H9 (cell line): ENCODE measurements at regions not wholly inside any gene's neighbourhood (a gene's known extent, or its start where the extent isn't known, plus 50 kb on each side); places are given as distances from the start of the nearest gene placed in this dataset.

ENCODE experiments used
- DNase-seq: peaks from one replicate; pipeline ENCODE4 v3.0.0-alpha.2; 2017
- H2AFZ ChIP-seq: one replicate; pipeline ENCODE4 v1.6.1; 2013; ENCODE audit warnings: mild to moderate bottlenecking, low read length, control low read depth, moderate library complexity
- H2AK5ac ChIP-seq: 2 replicates; pipeline ENCODE4 v1.6.1; 2013; ENCODE audit warnings: low read length, control low read depth, mixed read lengths; ENCODE audit not compliant: insufficient read length
- H2BK120ac ChIP-seq: one replicate; pipeline ENCODE4 v1.6.1; 2013; ENCODE audit warnings: low read depth, mild to moderate bottlenecking, low read length, control low read depth, inconsistent platforms; ENCODE audit not compliant: poor library complexity, severe bottlenecking
- H2BK12ac ChIP-seq: 2 replicates; pipeline ENCODE4 v1.6.1; 2013; ENCODE audit warnings: low read length, control low read depth, mixed read lengths, low read depth; ENCODE audit not compliant: insufficient read length
- H2BK15ac ChIP-seq: 2 replicates; pipeline ENCODE4 v1.6.1; 2013; ENCODE audit warnings: low read depth, low read length, control low read depth
- H2BK20ac ChIP-seq: one replicate; pipeline ENCODE4 v1.6.1; 2013; ENCODE audit warnings: low read depth, mild to moderate bottlenecking, low read length, control low read depth, inconsistent platforms; ENCODE audit not compliant: poor library complexity, severe bottlenecking
- H2BK5ac ChIP-seq: 2 replicates; pipeline ENCODE4 v1.6.1; 2013; ENCODE audit warnings: low read length, control low read depth, mixed read lengths; ENCODE audit not compliant: insufficient read length
- H3K14ac ChIP-seq: 2 replicates; pipeline ENCODE4 v1.6.1; 2013; ENCODE audit warnings: low read length, control low read depth; ENCODE audit not compliant: insufficient read depth
- H3K18ac ChIP-seq: 2 replicates; pipeline ENCODE4 v1.6.1; 2013; ENCODE audit warnings: low read depth, mild to moderate bottlenecking, mixed read lengths, low read length, control low read depth; ENCODE audit not compliant: insufficient read length
- H3K23ac ChIP-seq: 2 replicates; pipeline ENCODE4 v1.6.1; 2013; ENCODE audit warnings: low read length, control low read depth, mixed read lengths, low read depth; ENCODE audit not compliant: insufficient read length
- H3K23me2 ChIP-seq: 2 replicates; pipeline ENCODE4 v1.6.1; 2013; ENCODE audit warnings: low read depth, mild to moderate bottlenecking, mixed read lengths, low read length, control low read depth; ENCODE audit not compliant: insufficient read length, poor library complexity, severe bottlenecking
- H3K27ac ChIP-seq: 2 replicates; pipeline ENCODE4 v1.5.1; 2013; ENCODE audit warnings: low read length, control low read depth, mixed read lengths, low read depth; ENCODE audit not compliant: insufficient read length
- H3K27me3 ChIP-seq: 2 replicates; pipeline ENCODE4 v1.6.1; 2013; ENCODE audit warnings: low read length, control low read depth, inconsistent platforms; ENCODE audit not compliant: insufficient read depth
- H3K4ac ChIP-seq: 2 replicates; pipeline ENCODE4 v1.6.1; 2013; ENCODE audit warnings: low read depth, mild to moderate bottlenecking, control low read depth, inconsistent platforms, low read length, moderate library complexity
- H3K4me1 ChIP-seq: 2 replicates; pipeline ENCODE4 v1.6.1; 2013; ENCODE audit warnings: low read length, control low read depth, inconsistent platforms; ENCODE audit not compliant: insufficient read depth
- H3K4me2 ChIP-seq: 2 replicates; pipeline ENCODE4 v1.6.1; 2013; ENCODE audit warnings: low read length, control low read depth, mixed read lengths; ENCODE audit not compliant: insufficient read length, insufficient read depth
- H3K56ac ChIP-seq: 2 replicates; pipeline ENCODE4 v1.6.1; 2013; ENCODE audit warnings: low read depth, mild to moderate bottlenecking, mixed read lengths, low read length, control low read depth; ENCODE audit not compliant: insufficient read length
- H3K79me1 ChIP-seq: 2 replicates; pipeline ENCODE4 v1.6.1; 2013; ENCODE audit warnings: low read depth, mild to moderate bottlenecking, moderate library complexity, low read length, control low read depth, inconsistent platforms; ENCODE audit not compliant: insufficient read depth, poor library complexity, severe bottlenecking
- H3K79me2 ChIP-seq: 2 replicates; pipeline ENCODE4 v1.6.1; 2013; ENCODE audit warnings: low read length, control low read depth, inconsistent platforms; ENCODE audit not compliant: insufficient read depth
- H3K9ac ChIP-seq: 2 replicates; pipeline ENCODE4 v1.6.1; 2013; ENCODE audit warnings: low read length, control low read depth, mixed read lengths; ENCODE audit not compliant: insufficient read length; ENCODE audit errors: extremely low read depth
- H3K9me3 ChIP-seq: one replicate; pipeline ENCODE4 v1.6.1; 2013; ENCODE audit warnings: low read depth, low read length, inconsistent platforms; ENCODE audit not compliant: control insufficient read depth
- H3T11ph ChIP-seq: one replicate; pipeline ENCODE4 v1.6.1; 2013; ENCODE audit warnings: mild to moderate bottlenecking, low read length, control low read depth, inconsistent platforms
- H4K20me1 ChIP-seq: one replicate; pipeline ENCODE4 v1.6.1; 2013; ENCODE audit not compliant: control insufficient read depth, insufficient read length, insufficient read depth
- H4K5ac ChIP-seq: 2 replicates; pipeline ENCODE4 v1.6.1; 2013; ENCODE audit warnings: low read depth, mild to moderate bottlenecking, mixed read lengths, low read length, control low read depth; ENCODE audit not compliant: insufficient read length
- H4K8ac ChIP-seq: replicated peaks from 2 replicates; pipeline ENCODE4 v1.6.1; 2013; ENCODE audit warnings: low read length, control low read depth, mixed read lengths, low read depth; ENCODE audit not compliant: insufficient read length
- H4K91ac ChIP-seq: 2 replicates; pipeline ENCODE4 v1.6.1; 2013; ENCODE audit warnings: low read depth, mild to moderate bottlenecking, moderate library complexity, mixed read lengths, low read length, control low read depth; ENCODE audit not compliant: insufficient read length
- H3K27ac Mint-ChIP-seq, 3 experiments: 2 replicates in 2 of 3; 3 replicates in 1 of 3; pipeline ENCODE4 v1.8.0; 2020 to 2021; ENCODE audit warnings: mixed read lengths in 3 of 3, mild to moderate bottlenecking in 1 of 3, moderate library complexity in 1 of 3
- H3K27me3 Mint-ChIP-seq: 2 replicates; pipeline ENCODE4 v1.8.0; 2021; ENCODE audit warnings: low read depth, mild to moderate bottlenecking, moderate library complexity, mixed read lengths
- H3K36me3 Mint-ChIP-seq, 3 experiments: 2 replicates in 2 of 3; 3 replicates in 1 of 3; pipeline ENCODE4 v1.8.0; 2020 to 2021; ENCODE audit warnings: low read depth in 3 of 3, mixed read lengths in 3 of 3; ENCODE audit not compliant: insufficient read depth in 1 of 3
- H3K4me1 Mint-ChIP-seq, 2 experiments: 2 replicates each; pipeline ENCODE4 v1.8.0; 2020; ENCODE audit warnings: mixed read lengths in 2 of 2
- H3K4me3 Mint-ChIP-seq, 2 experiments: 2 replicates in 1 of 2; 3 replicates in 1 of 2; pipeline ENCODE4 v1.8.0; 2020 to 2021; ENCODE audit warnings: mild to moderate bottlenecking in 2 of 2, mixed read lengths in 2 of 2, moderate library complexity in 1 of 2
- H3K9me3 Mint-ChIP-seq, 2 experiments: 2 replicates in 1 of 2; 3 replicates in 1 of 2; pipeline ENCODE4 v1.8.0; 2020; ENCODE audit warnings: mild to moderate bottlenecking in 2 of 2, mixed read lengths in 2 of 2, moderate library complexity in 1 of 2
- WGBS: extraction: QIAGEN DNeasy Blood & Tissue Kit; methylation state at CpG from one replicate; pipeline ENCODE4 v1.1.7; 2013; ENCODE audit warnings: missing lambda C conversion rate, low lambda C conversion rate, mixed read lengths; ENCODE audit not compliant: insufficient read length; ENCODE audit errors: extremely low coverage; 5-methylcytosine and 5-hydroxymethylcytosine counted together
- TF ChIP-seq, protein P1 (sequence below): fragments of 200-600 bp; sonication (generic); conservative IDR thresholded peaks from 3 replicates; pipeline ENCODE4 v1.8.0; 2021; ENCODE audit warnings: antibody characterized with exemption, mild to moderate bottlenecking

DNA sequence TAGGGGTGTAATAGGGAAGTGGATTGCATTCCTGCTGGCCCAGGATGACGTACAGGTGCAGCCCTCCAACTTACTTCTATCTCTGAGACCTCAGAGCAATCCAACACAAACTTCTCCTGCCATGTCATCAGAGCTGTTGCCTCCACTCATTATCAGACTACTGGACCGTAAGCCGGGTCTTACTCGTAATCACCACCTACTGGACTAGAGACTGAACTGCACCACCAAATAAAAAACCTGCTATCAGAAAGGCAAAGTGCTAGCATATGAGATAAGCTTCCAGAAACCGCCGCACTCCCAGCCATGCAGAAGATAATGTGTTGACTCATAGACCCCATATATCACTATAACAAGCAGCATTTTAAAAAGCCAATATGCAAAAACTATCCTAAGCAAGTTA, 102.0 kb downstream of the SLITRK1 start:
- no peak overlapping the region for H4K91ac ChIP-seq
- no peak overlapping the region for H2BK120ac ChIP-seq
- H4K5ac ChIP-seq = no peak overlapping the region
- H2BK5ac ChIP-seq = no peak overlapping the region
- TF ChIP-seq, protein P1, sequence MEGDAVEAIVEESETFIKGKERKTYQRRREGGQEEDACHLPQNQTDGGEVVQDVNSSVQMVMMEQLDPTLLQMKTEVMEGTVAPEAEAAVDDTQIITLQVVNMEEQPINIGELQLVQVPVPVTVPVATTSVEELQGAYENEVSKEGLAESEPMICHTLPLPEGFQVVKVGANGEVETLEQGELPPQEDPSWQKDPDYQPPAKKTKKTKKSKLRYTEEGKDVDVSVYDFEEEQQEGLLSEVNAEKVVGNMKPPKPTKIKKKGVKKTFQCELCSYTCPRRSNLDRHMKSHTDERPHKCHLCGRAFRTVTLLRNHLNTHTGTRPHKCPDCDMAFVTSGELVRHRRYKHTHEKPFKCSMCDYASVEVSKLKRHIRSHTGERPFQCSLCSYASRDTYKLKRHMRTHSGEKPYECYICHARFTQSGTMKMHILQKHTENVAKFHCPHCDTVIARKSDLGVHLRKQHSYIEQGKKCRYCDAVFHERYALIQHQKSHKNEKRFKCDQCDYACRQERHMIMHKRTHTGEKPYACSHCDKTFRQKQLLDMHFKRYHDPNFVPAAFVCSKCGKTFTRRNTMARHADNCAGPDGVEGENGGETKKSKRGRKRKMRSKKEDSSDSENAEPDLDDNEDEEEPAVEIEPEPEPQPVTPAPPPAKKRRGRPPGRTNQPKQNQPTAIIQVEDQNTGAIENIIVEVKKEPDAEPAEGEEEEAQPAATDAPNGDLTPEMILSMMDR = peak; percentile 70
- H3K79me2 ChIP-seq = no peaks in the 10 kb centered on the region
- DNase-seq = peak; percentile 56
- no peak overlapping the region for H2AK5ac ChIP-seq
- Mint-ChIP-seq H3K36me3 (no peaks in the 10 kb centered on the region; a peak in 1 of 7 replicates), H3K4me1 (no peaks in the 10 kb centered on the region), H3K9me3 (peaks cover 0 to 3% of the 10 kb centered on the region in 2 experiments; a peak in 2 of 5 replicates), H3K4me3 (no peak overlapping the region), H3K27me3 (no peaks in the 10 kb centered on the region), H3K27ac (no peak overlapping the region)
- no peaks in the 10 kb centered on the region for H4K20me1 ChIP-seq
- no peaks in the 10 kb centered on the region for H3K27me3 ChIP-seq
- no peak overlapping the region for H4K8ac ChIP-seq
- no peak overlapping the region for H3K23ac ChIP-seq
- no peak overlapping the region for H3K56ac ChIP-seq
- no peak overlapping the region for H2BK20ac ChIP-seq
- H2BK12ac ChIP-seq = no peak overlapping the region
- no peak overlapping the region for H3K27ac ChIP-seq
- H2BK15ac ChIP-seq = no peak overlapping the region
- no peaks in the 10 kb centered on the region for H3K4me1 ChIP-seq
- H3K4me2 ChIP-seq = no peak overlapping the region
- H3K9ac ChIP-seq = no peak overlapping the region
- H3K18ac ChIP-seq = no peak overlapping the region
- no CpG with 5 or more reads among the region's 6 CpGs for WGBS
- H3K14ac ChIP-seq = no peak overlapping the region
- no peak overlapping the region for H2AFZ ChIP-seq
- no peaks in the 10 kb centered on the region for H3K9me3 ChIP-seq
- no peaks in the 10 kb centered on the region for H3K79me1 ChIP-seq
- no peaks in the 10 kb centered on the region for H3K23me2 ChIP-seq
- no peak overlapping the region for H3T11ph ChIP-seq
- H3K4ac ChIP-seq = no peak overlapping the region
